ENCODE measurements at regions not wholly inside any gene's neighbourhood (a gene's known extent, or its start where the extent isn't known, plus 50 kb on each side); places are given as distances from the start of the nearest gene placed in this dataset.
"Not testable (repeated sequence)": the region's sequence is repeated elsewhere in the genome, so short reads cannot be mapped to it uniquely, and the experiment has no call there.

GRCh38 chr1:99429754-99430153 is 165.5 kb downstream of the PLPPR4 start:
- H3K4me3 ChIP-seq, result no peak overlapping the region
- no peaks in the 10 kb centered on the region for H3K36me3 ChIP-seq (ENCODE audit: low read depth)
- TF ChIP-seq CTCF (IDR thresholded peaks at IDR 0.05), result no peak
- no peaks in the 10 kb centered on the region for H3K4me1 ChIP-seq (ENCODE audit: low read depth)
- ATAC-seq (no peak), DNase-seq (no peak)
- intact Hi-C loops (cut with DNase I, micrococcal nuclease), result no loop called here
- no peaks in the 10 kb centered on the region for H3K9me3 ChIP-seq

DNA sequence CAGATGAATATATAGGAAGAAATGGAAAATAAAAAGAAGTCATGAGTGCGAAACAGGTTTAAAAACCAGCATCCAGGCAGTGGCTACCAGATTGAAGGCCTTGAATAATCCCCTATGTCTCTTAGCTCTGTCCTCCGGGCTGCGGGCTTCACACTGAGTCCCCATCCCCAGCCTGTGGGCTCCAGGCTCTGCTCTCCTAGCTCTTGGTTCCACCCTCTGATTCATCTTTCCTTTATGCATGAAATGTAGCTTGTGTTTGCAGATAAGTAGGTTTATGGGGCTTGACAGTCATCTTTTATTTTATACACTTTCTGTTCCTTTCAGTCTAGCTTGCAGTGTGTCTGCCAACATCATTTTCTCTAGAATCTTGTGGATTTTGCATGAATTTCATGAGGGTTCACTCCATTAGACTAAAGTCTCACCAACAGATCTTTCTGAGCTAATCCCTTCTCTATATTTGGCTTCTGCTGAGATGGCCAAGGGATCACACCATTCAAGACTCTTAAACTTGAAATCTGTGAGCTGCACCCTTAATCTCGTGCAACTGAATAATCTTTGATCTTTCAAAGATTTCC is 174.5 kb downstream of the PLPPR4 start:
- no peak for DNase-seq
- H3K9me3 ChIP-seq, result no peaks in the 10 kb centered on the region
- no peaks in the 10 kb centered on the region for H3K4me1 ChIP-seq (ENCODE audit: low read depth)
- no peak overlapping the region for H3K4me3 ChIP-seq
- intact Hi-C loops (cut with DNase I, micrococcal nuclease), result no loop called here
- TF ChIP-seq CTCF (IDR thresholded peaks at IDR 0.05), result no peak
- ATAC-seq, result no peak
- H3K36me3 ChIP-seq (ENCODE audit: low read depth), result no peaks in the 10 kb centered on the region

GRCh38 chr1:99439433-99440075 is 175.3 kb downstream of the PLPPR4 start:
- Histone ChIP-seq H3K4me1 (ENCODE audit: low read depth) (no peaks in the 10 kb centered on the region), H3K36me3 (ENCODE audit: low read depth) (no peaks in the 10 kb centered on the region), H3K4me3 (no peak overlapping the region), H3K9me3 (no peaks in the 10 kb centered on the region)
- ATAC-seq (no peak), DNase-seq (no peak)
- intact Hi-C loops (cut with DNase I, micrococcal nuclease), result no loop called here
- TF ChIP-seq CTCF (IDR thresholded peaks at IDR 0.05), result no peak

DNA sequence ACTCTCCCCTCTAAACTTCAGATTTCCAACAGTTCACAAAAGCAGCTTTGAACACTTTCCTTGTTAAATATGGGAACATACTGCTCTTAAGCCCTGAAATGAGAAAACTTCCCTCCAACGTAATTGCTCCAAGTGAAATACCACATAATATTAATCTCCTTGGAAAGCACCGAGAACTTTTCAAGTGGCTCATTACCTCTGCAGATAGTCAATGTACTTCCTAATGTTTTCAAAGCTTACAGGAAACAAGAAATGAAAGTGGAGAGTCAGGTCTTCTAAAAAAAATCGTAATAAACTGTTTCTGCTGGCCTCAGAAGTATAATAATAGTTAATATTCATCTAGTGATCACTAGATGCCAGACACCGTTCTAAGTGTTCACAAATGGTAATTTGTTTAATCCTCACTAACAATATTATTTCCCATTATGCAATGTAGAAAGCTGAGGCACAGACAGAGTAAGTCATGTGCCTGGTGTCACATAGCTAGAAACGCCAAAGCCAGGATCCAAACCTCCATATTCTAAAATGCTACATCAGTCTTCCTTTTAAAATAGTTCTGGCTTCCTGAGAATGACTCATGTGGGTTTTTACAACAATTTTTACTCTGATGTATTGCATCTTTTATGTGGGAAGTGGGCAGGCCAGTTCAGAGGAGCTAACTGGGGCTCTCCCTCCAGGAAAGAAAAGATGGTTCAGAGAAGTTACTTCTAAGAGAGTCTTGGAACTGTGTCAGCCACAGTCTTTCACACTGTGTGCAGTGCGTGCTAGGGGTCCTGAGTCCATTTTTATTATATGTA is 177.2 kb downstream of the PLPPR4 start:
- Histone ChIP-seq H3K4me3 (no peak overlapping the region), H3K9me3 (no peaks in the 10 kb centered on the region), H3K36me3 (ENCODE audit: low read depth) (no peaks in the 10 kb centered on the region), H3K4me1 (ENCODE audit: low read depth) (no peaks in the 10 kb centered on the region)
- intact Hi-C loops (cut with DNase I, micrococcal nuclease), result no loop called here
- ATAC-seq (no peak), DNase-seq (no peak)
- TF ChIP-seq CTCF (IDR thresholded peaks at IDR 0.05), result no peak

GRCh38 chr1:99444211-99444927 is 180.1 kb downstream of the PLPPR4 start:
- H3K4me1 ChIP-seq (ENCODE audit: low read depth); intact Hi-C loops (cut with DNase I, micrococcal nuclease); H3K4me3 ChIP-seq; H3K9me3 ChIP-seq; H3K36me3 ChIP-seq (ENCODE audit: low read depth); ATAC-seq; DNase-seq: not testable (repeated sequence)

DNA sequence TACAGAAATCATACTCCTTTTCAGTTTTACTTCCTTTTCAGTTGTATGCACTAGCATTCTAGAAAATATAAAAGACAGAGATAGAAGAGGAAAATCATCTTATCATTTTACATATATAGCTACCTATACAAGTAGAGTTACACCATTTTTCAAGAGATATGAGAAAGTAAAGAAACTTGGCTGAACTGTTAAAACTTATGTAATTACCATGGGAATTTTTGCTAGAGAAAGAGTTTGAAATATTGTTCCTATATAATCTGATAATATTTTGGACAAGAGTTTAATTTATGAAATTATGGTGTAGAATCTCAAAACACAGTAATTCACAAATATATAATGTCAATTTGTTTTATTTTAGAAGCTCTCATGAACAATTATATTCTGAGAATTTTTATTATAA is 180.8 kb downstream of the PLPPR4 start:
- Histone ChIP-seq H3K4me1 (ENCODE audit: low read depth) (no peaks in the 10 kb centered on the region), H3K36me3 (ENCODE audit: low read depth) (no peaks in the 10 kb centered on the region), H3K4me3 (no peak overlapping the region), H3K9me3 (no peaks in the 10 kb centered on the region)
- DNase-seq, result no peak
- no peak for TF ChIP-seq CTCF (IDR thresholded peaks at IDR 0.05)
- ATAC-seq, result no peak
- intact Hi-C loops (cut with DNase I, micrococcal nuclease), result no loop called here

Measured in mucosa of descending colon (tissue), 3 donors.